RPMI7951 (cell line): ENCODE measurements at regions not wholly inside any gene's neighbourhood (a gene's known extent, or its start where the extent isn't known, plus 50 kb on each side); places are given as distances from the start of the nearest gene placed in this dataset.

Experiments
- DNase-seq: peaks from one replicate; pipeline ENCODE4 v3.0.0-alpha.2; 2012; ENCODE audit warnings: low read depth

DNA sequence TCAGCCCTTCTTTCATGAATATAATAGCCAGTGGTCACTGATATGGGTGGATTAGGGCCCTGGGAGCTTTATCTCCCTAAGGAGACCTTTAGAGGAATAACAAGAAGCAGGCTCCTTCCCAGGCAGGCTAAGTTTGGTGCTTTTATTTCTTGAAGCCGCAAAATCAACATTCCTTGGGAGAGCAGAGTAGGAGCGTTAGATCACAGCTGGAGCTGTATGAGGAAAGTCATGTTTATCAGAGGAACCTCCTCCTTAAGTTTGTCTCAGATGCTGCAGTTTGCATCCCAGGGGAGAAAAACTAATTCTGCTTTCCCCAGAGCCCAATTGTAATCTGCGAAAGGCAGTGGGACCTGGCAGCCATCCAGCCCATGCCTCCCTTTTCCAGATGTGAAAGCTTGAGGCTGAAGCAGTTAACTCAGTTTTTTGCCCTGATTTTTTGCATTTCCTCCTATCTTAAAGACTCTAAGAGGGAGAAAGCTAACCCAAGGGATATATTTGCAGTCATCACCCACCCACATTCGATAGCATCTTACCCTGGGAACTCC is 186.0 kb upstream of the FRMPD4 start:
- DNase-seq = no peak

DNA sequence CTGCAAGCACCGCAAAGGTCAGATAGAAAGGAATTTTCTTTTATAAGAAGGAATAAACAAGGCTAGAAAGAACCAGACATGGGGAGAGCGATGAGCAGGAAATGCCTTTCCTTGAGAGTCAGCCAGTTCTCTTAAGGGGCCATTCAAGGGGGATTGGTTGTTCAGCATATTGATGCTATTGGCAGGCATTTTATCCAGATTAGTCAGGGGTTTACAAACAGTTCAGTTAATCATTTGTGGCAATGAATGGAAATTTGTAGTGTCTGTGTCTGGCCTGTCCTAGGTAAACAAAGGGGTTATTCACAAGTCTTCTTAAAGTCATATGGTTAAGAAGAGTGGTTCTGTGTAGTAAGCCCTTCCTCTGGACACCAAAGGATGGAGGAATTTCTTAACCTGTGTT is 184.7 kb upstream of the FRMPD4 start:
- peak; percentile 76 for DNase-seq

DNA sequence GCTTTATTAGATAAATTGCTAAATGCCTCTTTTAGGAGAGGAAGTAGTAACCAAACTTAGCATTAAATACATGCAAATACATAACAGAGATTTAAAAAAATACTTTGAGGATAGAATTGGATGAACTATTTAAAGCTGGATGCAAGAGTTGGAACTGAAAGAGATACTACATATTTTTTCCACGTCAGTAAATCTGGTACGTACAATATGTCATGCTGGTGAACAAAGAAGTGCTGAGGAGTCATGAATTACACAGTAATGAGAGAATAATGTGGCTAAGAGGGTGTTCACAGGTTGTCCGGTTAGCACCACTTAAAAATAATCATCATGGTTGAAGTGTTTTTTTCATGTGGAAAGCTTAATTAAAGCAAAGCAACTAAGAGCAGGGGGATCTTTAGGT is 184.1 kb upstream of the FRMPD4 start:
- DNase-seq = no peak

DNA sequence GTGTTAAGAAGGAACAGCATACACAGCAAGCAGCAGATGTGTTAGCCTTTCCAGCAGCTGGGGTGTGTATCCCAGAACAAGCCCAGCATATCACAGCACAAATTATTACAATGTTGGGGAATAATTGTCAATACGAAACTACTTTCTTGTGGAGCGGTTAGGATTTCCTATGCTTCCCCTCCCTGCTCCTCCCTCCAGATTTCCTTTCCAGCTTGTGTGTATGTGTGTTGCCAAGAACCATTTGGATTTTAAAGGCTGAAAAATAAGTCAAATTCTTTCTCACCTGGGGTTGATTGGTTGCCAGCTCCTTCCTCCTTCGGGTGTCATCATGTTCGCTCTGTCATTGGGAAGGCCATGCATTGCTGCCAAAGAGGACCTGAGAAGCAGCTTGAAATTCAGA is 178.2 kb upstream of the FRMPD4 start:
- DNase-seq = no peak

DNA sequence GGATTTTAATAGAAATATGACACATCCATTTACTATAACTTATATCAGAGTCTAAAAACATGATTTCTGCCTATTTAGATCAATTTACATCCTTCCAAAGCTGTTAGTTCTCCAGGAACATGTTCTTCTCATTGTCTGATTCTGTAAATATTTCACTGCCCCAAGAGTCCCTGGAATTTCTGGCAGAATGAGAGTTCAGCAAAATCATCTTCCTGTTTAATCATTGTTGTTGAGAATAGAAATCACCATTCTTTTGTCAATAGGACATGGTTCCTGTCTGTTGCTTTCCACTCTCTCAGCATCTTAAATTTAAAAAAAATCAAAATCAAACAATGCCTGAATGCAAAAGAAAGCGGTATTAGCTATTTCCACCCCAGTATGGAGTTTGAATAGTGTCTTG is 172.8 kb upstream of the FRMPD4 start:
- no peak for DNase-seq

DNA sequence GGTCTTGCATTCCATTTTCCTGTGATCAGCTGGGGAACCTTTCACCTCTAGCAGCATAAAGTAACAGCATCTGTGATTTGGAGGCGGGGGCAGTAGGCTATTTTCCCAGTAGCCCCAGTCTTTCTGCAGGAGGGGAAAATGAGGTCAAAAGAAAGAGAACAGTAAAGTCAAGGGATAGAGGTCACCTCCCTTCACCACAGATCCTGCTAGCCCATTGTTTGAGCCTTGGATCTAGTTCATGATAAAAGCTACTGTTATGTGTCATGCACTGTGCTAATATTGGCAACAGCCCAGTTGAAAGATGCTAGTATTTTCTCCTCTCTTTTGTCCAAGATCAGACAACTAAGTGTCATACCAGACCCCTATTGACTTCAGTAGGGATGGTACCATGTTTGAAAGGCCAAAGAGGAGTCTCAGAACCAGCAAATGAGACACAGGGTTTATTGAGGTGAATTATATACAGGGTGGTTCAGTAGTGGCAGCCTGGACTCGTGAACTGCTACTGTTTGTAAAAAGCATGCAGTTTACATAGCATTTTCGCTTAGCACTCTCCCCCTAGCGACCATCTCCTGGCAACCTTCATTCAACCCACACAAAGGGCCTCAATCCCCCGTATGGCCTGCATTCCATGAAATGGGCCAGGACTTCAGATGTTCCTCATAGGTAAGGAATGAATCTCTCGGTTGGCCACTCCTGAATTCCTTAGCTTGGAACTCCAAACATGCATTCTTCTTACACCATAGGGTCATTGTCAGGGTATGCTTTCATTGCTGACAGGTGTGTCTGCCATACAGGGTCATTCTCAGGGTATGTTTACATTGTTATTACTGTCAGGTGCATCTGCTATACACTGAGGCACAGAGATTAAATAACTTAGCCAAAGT is 170.0 kb upstream of the FRMPD4 start:
- no peak for DNase-seq

DNA sequence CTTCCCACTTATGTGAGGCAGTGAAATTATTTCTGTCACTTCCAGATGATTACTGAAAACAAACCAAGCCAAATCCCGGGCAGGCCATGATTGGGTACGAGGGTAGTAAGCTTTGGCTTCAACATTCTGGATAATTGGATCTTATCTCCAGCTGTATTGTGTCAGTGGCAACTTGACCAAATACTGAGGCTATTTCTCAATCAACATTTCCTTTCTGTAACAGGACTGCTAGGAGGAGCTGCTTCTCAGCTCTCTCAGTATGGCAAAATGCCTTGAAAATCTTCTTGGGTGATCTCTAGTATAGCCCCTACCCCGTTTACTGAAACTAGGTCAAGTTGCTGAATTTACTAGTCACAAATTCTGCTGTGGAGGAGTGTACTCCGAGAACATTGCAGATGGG is 169.3 kb upstream of the FRMPD4 start:
- no peak for DNase-seq

DNA sequence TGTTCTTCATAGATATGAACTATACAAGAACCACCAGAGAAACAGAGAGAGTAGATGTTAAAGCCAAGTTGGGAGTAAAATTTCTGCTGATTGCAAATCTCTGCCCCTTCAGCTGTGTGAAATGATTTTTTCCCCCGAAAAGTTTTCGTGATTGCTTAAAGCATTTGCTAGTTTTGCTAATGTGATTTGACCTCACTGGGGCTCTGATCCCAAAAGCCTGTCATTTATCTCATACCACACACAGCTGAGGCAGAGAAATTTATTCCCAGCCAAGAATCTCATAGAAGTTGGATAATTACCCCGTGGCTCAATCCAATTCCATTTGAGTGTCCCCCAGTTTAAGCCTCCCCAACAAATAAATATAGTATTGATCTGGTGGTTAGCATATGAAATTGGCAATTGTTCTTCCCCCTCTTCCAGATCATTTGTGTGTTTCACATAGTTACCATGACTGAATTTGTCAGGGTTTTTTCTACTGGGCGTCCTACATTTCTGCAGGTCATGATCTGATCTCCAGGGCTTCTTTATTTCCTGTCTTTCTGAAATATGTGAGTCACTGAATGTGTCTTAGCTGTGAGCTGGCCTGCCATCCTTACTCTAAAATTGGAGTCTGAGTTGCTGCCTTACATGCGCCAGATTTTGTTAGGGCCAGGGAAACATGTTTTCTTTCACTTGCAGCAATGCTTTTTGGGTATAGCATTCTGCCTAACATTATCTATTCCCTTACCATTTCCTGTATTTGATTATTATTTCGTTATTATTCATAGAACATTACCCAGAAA is 167.5 kb upstream of the FRMPD4 start:
- DNase-seq = peak; percentile 28

DNA sequence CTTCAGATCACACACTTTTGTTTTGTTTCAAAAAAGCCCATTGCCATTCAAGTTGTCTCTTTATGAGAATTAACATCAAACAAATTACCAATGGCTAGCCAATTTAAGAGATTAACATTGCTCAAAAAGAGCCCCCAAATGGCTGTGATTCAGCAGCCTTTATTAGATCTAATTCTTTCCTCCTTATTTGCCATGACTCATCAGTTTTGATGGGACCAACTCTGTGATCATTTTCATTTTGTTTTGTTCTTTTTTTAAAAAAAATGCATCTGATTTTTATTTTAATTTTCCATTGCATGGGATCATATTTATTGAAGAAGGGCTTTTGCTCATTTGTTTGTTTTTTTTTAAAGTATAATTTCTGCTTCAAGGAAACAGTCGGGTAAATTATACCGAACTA is 161.6 kb upstream of the FRMPD4 start:
- DNase-seq = no peak

DNA sequence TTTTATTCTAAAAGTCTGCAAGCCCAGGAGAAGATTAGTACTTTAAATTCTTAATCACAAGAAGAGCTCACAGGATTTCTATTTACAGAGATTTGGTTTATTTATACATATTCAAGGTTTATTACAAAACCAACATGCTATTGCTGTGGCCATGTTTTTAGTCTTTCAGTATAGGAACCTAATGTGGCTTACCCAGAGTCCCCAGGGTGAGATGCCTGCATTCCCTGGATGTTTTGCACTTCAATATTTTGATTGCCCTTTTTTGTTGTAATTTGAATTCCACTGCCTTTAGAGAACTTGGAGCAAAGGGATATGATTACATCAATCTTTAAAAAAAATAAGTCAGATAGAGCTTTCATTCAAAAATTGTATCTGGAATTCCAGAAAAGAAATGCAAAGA is 146.0 kb upstream of the FRMPD4 start:
- DNase-seq = no peak

DNA sequence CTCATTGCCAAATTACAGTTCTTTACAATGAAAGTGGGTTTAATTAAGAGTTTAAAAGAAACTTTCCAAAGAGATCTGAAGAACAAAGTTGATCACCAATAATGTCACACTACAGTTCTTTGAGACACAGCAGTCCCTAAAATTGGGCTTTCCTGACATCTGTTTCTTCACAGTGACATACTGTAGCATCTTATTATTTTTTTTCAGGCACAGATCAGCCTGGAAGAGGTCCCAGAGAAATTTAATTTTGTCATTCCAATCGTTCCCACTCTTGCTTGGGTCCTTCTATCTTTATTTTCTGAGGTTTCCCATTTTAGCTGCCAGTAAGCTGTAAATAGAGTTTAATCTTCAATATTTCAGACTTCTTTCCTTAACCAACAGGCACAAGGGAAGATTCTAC is 143.1 kb upstream of the FRMPD4 start:
- DNase-seq = no peak

DNA sequence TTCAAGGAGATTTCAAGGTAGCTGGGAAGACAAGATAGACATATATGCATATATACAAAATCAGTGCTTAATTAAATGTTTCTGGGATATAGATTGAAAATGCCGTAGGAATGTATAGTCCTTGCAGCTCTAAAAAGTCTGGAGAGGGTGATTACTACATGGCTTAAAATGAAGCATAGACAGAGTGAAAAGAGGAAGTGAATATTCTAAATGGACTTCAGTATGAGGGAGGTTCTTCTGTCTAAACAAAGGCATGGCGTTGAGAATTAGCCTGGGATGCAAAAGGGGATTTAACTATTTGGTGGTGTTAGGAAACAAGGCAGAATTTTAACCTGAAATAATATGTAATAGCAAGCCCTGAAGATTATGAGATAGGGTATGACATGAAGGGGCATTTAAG is 141.5 kb upstream of the FRMPD4 start:
- no peak for DNase-seq

DNA sequence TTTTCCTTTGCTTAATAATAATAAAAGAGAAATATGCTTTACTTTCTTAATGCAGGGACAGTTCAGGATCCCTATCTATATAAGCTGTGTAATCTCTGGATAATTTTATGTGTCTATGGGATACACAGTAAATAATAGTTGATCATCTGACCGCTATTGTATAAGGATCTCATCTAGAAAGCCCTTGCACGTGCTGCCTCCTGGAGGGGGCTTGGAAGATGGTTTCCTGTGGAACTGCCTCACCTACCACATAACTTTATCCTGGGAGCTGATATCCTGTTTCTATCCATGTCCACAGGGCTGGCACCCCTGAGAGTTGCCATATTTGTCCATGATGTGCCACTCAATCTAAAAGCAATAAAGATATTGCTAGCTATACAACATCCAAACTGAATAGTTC is 139.3 kb upstream of the FRMPD4 start:
- DNase-seq = no peak

DNA sequence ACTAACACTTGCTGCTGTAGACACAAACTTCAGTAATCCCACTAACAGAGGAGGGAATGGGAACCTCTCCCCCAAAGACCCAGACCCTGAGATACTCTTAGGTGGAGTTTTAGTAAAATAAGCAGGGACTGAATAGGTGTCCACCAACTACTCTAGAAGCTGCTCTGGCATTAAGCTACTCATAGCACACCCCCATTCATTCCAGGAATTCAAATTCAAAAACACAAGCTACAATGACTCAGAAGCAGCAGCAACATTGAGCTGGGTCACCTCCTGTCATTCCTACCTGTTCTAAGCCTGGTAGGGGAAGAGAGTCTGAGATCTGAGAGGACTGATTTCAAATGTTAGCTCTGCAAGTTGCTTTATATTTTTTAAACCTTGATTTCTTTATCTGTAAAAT is 135.4 kb upstream of the FRMPD4 start:
- no peak for DNase-seq

DNA sequence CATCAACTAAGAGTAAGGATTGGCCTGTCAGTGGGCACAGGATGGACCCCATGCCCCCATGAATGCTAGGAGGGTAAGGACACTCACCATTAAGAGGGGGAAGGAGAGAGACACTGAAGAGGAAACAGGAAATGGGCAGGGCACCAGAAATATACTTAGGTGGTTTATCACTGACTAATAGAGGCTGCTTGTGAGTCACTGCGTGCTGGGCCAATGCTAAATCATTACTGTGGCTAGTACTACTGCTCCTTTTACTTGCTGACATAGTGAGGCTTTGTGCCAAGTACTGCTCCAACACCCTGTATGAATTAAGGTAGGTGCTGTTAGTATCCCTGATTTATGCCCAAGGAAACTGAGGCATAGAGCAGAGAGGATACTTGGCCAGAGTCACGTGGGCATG is 130.4 kb upstream of the FRMPD4 start:
- peak; percentile 90 for DNase-seq

DNA sequence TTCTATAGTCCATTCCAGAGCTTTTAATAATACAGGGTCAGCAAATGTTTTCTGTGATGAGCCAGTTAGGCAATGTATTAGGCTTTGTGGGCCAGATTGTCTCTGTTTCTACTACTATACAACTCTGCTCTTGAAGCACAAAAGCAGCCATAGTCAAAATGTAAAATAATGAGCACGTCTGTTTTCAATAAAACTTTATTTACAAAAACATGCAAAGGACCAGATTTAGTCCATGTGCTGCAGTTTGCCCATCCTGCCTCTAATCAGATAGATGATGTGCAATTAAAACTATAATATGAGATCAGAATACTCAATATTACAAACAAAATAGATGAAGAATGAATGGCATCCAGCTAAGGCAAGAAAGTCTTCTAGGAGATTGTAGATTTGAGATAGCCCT is 127.8 kb upstream of the FRMPD4 start:
- DNase-seq = no peak

DNA sequence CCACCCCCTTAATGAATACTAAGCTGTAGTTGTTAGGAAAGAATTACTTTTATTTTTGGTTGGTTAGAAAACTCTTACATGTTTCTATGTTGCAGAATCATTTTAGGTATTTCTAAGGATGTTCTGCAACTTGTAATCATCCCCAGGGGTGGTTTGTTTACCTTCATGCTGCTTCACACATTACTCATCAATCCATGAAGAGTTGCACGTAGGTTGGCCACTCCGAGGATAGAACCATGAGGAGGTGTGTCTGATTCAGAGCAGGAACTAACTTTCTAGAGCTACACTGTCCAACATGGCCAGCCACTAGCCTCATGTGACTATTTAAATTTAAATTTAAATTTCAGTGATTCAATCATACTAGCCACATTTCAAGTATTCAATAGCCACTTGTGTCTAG is 127.2 kb upstream of the FRMPD4 start:
- DNase-seq = peak; percentile 59

DNA sequence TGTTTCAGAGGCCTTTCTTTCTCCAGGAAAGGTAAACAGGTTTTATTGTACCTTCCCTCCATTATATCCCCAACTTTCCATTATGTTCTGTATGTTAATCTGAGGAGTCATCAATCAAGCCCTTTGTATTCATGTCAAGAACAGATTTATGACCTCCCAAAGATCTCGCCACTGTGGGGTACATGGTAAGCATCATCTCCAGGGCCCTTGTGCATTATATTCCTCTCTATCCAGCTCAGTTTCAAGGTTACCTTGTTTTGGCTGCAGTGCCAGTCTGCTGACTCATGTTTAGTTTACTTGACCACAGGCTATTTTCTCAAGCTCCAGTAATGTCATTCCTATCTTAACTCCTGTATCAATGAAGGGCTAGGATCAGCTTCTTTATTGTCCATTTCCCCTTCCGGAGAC is 125.1 kb upstream of the FRMPD4 start:
- DNase-seq = peak; percentile 78

DNA sequence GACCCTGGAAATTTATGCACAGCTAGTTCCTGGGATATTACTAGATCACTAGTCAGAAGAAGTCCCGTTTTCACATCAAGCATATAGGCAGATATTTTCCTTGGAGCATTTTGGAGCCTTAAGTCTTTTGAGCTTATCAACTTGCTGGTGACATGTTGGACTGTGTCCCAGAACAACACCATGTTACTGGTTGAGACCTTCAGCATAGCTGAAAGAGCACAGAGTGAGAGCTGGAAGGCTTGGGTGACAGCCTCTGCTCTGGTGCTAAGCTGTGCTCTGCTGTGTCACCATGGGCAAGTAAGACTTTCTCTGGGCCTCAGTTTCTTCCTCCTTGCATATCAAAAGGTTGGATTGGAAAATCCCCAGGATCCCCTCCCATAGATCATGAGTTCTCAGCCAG is 116.6 kb upstream of the FRMPD4 start:
- DNase-seq = no peak

DNA sequence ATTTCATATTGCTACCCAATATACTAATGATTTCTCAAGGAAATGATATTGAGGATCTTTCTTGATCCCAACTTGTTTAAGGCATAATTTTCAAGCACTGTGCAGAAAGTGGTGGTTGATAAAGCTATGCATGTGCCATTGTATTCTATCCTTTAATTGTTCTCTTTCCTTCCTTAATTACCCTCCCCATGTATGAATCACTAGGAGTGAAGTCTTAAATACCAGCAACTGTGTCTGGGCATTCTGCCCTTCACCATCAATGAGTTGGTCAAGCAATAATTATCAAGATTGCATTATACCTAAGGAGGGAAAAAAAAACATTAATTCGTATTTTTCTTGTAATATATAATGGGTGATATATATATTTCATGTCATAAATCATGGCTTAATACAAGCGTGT is 111.8 kb upstream of the FRMPD4 start:
- no peak for DNase-seq

DNA sequence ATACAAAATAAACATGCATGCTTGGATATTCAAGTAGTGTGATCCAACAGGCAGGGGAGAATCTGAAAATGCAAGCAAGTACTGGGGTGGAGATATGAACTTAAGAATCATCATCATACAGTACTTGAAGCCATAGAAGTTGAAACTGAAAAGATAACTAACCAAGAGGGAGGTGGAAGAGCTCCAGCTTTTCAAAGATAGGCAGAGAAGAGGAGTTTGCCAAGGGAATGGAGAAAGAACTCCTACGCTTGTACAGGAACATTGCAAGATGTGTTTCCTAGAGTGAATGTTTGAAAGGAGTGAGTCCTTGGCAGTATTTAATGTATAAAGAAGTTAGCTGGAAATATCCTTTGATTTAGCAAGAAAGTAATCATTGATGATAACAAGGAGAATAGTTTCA is 106.2 kb upstream of the FRMPD4 start:
- DNase-seq = no peak

DNA sequence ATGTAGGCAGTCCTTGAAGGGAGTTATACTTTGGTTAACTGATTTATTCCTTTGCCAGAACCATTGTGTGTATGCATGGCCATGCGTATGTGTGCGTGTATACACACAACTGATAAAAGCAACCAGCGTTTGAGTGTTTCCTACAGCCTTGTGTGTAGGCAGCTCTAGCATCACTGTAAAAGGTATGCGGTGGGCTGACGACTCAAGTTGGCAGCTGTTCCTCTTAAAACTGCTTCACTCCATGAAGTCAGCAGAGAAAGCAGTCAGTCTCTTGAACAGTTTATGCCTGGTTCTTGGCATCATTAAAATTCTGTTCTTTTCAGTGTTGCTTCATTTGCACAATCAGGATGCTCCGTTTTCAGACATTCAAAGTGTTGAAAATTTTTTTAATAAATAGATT is 103.5 kb upstream of the FRMPD4 start:
- no peak for DNase-seq

DNA sequence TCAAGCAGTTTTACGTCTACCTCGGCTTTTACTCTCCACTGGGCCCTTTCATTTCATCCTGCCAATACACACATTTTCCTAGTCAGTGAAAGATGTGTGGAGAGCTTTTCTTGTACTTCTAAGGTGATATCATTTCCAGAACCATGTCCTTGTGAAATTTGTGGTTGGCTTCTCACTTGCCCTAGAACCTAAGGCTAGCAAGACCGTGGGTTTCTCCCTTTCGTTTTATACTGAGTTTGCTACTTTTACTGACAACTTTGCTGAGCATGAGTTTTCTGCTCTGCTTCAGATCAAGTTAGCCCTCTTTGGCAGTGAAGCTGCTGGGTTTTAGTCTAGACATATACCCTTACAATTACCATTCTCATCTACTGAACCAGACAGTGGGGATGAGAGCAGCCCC is 95.7 kb upstream of the FRMPD4 start:
- DNase-seq = peak; percentile 0
